ENCODE measurements at regions not wholly inside any gene's neighbourhood (a gene's known extent, or its start where the extent isn't known, plus 50 kb on each side); places are given as distances from the start of the nearest gene placed in this dataset.
"Not testable (repeated sequence)": the region's sequence is repeated elsewhere in the genome, so short reads cannot be mapped to it uniquely, and the experiment has no call there.

DNA sequence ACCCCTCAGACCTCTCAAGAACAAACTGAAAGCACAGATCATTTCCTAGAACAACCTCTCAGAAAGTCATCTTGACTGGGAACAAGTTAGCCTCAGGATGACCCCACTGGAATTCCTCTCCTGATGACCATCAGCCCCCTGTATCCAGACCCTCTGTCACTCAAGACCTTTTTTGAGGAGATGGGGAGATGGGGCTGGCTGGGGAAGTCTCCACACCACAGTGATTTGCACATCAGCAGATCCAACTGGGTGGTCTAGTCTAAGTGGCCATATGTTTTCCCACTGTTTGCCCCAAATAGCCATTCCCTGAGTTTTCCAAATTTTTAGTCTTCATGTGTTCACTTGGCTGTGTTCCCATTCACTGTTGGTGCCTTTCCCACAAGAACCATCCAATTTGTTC is 452.4 kb upstream of the NPVF start:
- in situ Hi-C loops (cut with MboI; ENCODE audit: low sequenced_read_pairs) = no loop called here

DNA sequence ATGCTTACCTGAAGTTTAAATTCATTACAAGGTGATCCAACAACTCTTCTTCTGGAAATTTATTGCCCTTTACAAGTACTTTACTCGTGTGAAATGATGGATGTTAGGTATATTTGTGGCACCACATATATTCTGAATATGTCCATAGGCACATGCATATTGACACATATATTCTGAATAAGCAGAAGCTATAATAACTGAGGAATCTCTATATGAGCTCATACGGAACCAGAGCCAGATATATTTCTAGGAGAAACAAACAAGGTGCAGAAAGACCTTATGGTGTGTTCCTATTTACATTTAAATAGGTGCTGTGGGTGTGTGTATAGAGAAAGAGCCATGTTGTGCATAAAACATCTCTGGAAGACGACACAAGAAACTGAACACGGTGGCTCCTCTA is 456.1 kb upstream of the NPVF start:
- in situ Hi-C loops (cut with MboI; ENCODE audit: low sequenced_read_pairs) = no loop called here

DNA sequence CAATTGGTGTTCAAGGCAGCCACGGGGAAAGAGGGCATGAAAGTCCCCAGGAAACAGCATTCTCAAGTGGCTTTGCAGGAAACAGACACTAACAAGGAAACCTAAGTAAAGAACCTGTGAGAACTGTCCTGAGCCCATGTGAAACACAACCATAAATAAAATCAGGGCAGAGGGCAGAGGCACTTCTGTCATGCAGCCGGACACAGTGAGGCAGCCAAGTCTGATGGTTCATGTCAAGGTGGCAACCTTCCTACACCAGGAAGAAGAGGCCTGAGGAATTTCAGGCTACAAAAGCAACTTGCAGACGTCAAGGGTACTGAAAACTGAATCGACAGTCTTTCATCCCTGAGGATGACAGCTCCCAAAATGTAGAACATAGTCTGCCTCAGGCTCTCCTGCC is 458.2 kb upstream of the NPVF start:
- in situ Hi-C loops (cut with MboI; ENCODE audit: low sequenced_read_pairs) = no loop called here

DNA sequence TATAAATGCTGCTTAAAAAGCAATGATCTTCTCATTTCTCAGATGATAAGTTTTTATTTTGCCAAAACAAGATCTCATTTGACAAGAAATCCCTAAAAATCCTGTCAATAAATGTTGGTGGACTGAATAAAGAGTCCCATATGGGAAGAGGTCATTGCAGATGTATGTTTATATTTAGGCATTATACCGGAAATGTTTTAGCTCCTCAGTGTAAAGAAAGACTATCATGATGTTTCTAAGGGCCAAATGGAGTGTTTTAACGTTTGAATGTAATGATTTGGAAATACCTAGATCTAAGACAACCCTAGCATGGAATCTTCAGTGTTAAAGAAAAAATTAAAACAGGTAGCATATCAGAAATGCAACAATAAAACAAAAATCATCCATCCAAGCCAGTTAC is 457.8 kb upstream of the NFE2L3 start:
- in situ Hi-C loops (cut with MboI; ENCODE audit: low sequenced_read_pairs) = no loop called here

DNA sequence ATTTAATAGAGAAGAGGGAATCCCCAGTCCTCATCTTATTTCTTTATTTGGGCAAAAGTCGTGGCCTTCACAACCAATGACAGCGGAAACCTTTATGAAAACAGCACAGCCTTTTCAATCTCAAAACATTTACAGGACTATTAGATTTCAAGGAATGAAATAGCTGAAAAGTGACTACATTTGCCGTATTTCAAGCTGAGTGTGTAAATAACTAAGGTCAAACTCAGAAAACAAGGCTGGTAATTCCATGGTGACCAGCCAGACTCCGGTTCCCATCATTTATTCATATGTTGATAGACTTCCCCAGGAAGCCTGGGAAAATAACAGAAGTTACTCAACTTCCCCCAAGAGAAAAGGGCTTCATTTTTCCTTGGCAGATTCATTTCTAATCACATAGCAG is 457.3 kb upstream of the NFE2L3 start:
- in situ Hi-C loops (cut with MboI; ENCODE audit: low sequenced_read_pairs) = no loop called here

DNA sequence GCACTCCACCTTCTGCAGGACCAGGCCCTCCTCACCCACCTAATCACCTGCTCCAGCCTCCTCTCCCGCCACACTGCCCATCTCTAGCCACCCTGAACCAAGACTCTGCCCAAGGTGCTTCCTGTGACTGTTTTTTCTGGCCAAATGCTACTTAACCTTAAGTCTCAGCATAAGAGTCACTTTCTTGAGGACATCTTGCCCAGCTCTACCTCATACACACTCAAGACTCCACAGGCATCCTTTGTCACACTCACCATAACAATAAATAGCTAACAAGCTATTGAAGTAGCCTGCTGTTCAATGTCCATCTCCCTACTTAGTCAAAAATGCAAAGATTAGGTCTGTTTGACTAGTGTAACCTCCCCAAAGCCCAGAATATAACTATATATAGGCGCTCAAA is 455.4 kb upstream of the NFE2L3 start:
- in situ Hi-C loops (cut with MboI; ENCODE audit: low sequenced_read_pairs) = no loop called here

DNA sequence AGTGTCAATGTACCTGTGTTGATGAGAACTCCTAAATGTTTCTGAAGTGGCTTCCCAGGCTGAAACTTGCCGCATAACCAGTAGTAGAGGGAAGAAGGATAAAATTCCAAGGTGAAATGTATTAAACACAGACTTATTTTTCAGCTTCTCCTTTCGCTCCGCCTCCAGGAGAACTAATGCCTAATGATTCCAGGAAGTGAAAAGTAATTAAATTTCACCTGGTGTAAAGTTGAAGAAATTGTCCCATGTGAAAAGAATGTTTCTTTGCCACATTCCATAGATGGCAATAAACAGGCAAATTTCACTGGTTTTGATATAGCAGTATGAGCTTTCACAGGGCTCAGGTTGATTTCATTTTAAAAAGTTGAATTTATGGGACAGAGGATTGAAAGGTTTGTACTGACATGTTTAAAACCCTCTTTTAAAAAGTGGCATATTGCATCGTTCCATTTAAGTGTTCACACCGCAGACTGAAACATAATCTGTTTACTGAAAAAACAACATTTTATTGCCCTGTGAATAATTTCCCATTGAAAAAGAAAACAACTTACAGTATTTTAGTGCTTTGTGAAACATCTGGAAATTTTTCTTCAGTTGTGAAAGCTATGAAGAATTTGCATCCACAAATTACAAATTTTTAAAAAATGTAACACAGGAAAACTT is 453.4 kb upstream of the NFE2L3 start:
- in situ Hi-C loops (cut with MboI; ENCODE audit: low sequenced_read_pairs) = no loop called here

DNA sequence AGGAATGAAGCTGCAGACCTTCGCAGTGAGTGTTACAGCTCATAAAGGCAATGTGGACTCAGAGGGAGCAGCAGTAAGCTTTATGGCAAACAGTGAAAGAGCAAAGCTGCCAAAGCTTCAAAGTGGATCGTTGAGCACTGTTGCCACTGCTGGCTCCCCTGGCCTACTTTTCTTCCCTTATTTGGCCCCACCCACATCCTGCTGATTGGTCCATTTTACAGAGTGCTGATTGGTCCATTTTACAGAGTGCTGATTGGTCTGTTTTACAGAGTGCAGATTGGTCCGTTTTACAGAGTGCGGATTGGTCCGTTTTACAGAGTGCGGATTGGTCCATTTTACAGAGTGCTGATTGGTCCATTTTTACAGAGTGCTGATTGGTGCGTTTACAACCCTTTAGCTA is 451.9 kb upstream of the NFE2L3 start:
- in situ Hi-C loops (cut with MboI; ENCODE audit: low sequenced_read_pairs) = not testable (repeated sequence)

DNA sequence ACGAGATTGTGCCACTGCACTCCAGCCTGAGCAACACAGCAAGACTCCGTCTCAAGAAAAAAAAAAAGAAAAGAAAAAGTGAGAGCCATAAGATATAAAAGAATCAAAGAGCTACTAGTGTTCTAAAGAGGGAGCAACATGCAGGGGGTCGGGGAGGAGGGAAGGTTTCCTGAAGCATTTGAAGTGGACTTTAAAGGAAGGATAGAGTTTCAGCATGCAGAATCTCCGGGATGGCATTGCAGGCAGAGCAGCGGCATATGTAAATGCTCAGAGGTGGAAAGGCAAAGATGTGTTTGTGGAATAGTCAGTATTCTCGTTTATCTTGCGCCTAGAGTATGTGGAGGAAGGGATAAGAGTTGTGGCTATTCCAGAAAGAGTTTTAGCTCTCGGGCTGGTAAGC is 447.6 kb upstream of the NFE2L3 start:
- in situ Hi-C loops (cut with MboI; ENCODE audit: low sequenced_read_pairs) = no loop called here

DNA sequence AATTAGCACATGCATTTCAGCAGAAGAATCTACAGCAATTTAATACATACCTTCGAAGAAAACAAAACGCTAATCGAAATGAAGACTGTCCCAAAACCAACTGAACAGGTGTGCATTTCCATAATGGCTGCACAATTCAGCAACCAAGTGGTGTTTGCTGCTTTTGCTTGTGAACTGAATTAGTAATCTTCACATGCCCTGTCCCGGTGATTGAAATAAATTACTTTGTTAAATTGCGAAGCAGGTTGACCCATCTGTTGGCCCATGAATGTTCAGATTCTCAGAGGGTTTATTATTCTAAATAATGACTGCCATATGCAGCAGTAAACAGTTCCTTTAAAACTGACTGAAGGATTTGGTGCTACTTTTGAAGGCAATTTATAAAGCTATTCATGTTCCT is 445.2 kb upstream of the NFE2L3 start:
- in situ Hi-C loops (cut with MboI; ENCODE audit: low sequenced_read_pairs) = no loop called here

DNA sequence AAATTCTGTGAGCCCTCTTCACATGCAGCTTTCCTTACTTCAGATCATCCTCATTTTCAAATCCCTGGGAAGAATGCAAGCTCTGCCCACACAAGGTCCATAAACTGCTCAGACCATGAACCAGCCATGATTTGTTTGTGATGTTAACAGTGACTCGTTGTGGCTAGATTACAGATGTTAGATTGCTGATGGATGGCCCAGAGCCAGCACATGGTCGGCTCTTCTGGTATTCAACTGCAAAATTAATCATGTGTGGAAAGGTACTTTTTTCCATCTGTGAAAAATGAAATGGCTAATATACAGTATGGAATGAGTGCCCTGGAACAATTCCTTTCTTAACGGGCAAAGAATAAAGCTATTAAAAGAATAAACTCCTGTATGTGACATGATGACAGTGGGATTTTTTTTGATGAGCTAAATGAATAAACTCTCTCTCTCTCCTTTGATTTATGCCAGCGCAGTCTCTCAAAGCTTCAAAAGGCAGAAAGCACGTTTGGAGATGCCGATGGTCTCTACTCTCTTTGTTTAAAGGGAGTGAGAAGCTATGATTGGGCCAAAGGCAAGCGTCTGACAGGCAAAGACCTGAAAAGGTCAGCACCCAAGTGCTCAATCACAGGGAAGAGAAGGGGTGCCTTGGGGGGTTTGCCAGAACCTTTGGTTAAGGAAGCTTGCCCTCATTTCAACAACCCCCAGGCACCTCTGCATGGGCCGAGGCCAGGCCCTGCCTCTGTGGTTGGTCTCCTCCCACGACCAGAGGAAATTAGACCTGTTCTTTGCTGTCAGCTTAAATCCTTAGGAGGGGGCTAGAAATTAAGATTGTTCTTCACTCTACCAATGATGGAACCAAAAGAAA is 444.0 kb upstream of the NFE2L3 start:
- in situ Hi-C loops (cut with MboI; ENCODE audit: low sequenced_read_pairs) = no loop called here

DNA sequence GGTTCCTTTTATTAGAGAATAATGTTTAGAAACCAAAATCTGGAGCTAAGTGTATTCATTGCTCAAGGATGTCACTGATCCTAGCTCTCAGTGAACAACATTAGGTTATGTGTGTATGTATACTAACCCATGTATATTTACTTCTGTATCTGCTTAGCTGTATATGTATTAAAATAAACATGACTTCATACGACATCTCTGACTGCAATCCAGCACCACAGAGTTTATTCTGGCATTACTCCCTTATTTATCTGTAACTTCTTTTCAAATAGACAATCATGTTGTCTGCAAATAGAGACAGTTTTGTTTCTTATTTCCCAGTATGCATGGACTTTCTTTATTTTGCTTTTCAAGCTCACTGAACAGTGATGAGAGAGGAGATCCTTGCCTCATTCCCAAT is 441.0 kb upstream of the NFE2L3 start:
- in situ Hi-C loops (cut with MboI; ENCODE audit: low sequenced_read_pairs) = no loop called here

DNA sequence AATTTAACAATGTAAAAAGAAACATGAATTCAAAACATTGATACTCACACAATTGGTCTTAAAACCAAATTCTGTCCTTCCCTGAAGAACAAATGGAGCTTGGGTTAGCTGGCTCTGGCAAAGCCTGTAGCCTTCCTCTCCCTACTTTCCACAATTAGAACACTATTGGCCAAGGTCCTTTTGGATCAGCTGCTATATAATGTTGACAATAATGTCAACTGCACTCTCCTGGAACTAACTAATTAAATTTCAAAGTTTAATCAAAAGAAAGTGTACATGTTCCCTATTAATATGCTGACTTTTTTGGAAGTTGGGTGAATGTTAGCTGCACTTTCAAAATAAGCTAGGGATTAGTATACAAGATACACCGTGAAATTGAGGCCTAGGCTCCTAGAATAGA is 440.1 kb upstream of the NFE2L3 start:
- in situ Hi-C loops (cut with MboI; ENCODE audit: low sequenced_read_pairs) = no loop called here

DNA sequence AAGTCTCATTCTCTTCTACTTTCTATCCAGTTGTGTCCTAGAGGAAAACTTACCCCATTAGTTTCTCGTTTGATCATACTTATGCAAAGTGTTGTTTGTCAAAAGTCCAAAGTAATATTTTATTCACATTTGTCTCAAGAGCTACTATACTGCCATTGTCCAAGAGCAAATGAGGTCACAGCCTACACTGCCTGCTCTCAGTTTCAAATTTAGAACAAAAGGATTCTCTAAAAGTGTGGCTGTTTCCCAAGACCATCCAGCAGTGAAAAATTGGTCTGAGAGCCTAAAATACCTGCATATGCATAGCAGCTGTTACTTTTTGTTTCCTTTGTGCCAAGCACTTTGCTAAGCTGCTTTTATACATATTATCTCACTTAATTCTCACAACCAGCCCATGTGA is 439.5 kb upstream of the NFE2L3 start:
- in situ Hi-C loops (cut with MboI; ENCODE audit: low sequenced_read_pairs) = no loop called here

DNA sequence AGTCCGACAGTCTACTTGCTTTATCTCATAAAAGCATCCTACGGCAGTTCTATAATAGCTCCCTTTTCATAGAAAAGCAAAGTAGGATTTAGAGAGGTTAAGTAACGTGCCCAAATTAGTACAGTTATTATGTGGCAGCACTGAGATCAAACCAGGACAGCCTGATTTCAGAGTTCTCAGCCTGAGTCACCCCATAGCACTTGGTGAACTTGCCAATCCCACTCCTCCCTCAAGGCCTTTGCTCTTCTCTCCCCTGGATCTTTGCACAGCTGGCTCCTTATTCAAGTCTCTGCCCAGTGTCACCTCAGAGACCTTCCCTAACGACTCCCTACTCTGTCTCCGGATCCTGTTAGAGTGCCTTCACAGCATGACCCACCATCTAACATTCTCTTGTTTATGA is 438.0 kb upstream of the NFE2L3 start:
- in situ Hi-C loops (cut with MboI; ENCODE audit: low sequenced_read_pairs) = no loop called here

DNA sequence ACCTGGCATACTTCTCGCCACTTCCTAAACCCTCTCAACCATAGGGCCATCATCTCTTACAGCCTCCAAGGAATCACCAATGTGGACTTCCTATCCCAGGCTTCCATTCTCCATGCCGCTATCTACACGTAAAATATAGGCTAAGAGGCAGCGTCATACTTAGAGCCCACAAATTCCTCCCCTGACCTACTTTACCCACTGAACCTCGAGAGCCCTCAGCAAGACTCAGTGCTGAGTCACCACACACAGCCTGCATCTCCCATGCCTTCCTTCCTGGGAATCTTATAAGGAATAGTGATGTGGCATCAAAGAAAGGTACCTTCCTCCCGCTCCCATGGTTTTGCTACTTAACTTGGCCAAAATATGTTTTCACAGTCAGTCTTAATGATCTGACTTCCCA is 435.6 kb upstream of the NFE2L3 start:
- in situ Hi-C loops (cut with MboI; ENCODE audit: low sequenced_read_pairs) = no loop called here

DNA sequence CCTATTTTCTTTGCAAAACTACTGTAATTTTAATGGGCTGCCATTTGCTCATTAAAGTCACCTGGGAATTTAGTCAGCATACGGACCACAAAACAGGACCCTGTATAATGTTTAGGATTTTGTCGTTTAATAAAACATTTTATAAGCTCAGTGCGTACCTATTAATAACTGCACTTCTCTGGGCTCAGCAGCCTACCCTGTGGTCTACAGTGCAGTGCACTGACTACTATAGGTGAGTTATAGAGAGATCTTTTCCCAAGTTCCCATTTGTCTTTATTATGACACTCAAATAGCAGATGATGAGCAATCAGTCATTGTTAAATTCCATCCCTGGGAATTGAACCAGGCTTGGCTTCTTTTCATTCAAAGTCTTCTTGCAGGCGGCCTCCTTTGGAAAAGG is 433.4 kb upstream of the NFE2L3 start:
- in situ Hi-C loops (cut with MboI; ENCODE audit: low sequenced_read_pairs) = no loop called here

DNA sequence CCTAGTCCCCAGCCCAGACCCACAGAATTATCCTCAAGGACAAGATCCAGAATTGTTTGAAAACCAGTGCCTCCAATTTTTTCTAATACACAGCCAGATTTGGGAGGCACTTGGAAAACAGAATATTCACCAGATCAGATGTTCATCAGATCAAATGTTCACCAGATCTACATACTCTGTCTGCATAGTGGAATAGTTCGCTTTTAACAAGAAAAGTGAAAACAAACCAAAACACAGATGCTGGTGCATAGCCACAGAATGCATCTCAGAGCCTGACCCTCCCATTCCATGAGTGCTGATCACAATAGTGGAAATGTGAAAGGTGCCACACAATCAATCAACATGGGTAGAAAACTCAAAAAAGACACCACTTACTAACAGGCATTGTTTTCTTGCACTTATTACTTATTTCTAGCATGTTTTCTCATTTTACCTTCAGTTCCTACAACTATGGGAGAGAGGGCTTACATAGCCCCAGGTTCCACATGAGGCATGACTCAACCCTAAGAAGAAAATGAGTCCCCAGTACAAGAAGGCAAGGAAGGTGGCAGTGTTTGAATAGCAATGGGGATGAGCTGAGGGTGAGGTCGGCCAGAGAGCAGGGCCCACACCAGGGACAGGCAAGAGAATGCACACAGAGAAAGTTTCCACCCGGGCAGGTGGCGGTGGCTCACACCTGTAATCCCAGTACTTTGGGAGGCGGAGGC is 432.7 kb upstream of the NFE2L3 start:
- in situ Hi-C loops (cut with MboI; ENCODE audit: low sequenced_read_pairs) = no loop called here

DNA sequence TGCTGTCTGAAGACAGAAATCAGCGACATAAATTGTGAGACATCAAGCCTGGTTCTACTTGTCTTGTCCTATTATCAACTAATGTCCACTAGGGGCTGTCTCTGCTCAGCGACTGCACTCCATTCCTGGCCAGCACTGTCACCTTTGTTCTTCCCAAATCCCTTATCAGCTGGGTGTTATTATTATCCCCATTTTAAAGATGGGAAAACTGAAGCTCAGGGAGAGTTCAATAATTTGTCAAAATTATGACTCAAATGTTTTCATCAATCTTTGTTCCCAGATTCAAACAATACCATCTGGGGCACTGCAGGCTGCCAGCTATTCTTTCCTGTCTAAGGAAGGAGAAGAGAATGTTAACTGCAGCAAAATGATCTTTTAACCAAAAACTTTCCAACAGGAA is 431.6 kb upstream of the NFE2L3 start:
- in situ Hi-C loops (cut with MboI; ENCODE audit: low sequenced_read_pairs) = no loop called here

DNA sequence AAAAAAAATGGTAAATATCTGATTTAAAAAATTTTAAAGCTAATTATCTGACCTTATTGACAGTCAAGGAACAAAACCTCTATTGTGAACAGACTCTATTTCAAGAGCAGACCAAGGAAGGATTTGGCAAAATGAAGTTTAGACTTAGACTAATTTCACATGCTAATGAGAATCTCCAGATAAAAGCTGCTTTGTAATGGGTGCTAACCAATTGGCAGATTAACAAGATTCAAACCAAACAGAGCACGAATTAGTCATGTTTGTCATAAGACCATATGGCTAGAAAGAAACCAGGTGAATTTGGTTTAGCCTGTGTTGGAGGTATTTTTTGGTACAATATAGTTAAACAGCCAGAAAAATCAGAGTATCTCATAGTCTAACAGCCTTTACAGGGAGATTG is 429.1 kb upstream of the NFE2L3 start:
- in situ Hi-C loops (cut with MboI; ENCODE audit: low sequenced_read_pairs) = no loop called here

DNA sequence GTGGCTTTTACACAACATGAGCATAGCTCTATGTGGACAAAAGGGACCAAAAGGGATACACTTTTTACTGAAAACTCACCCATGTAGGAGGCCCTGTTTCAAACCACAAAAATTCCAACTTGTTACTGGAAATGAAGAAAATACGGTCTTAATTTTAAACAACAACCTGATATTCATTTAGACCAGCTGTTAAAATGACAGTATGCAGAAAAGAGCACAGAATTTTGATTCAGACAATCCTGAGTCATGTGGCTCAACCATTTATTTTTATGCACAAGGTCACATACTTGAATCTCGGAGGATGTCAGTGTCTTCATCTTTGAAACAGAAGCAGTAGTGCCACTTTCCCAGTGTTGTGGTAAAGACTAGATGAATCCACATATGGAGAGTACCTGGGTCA is 426.5 kb upstream of the NFE2L3 start:
- in situ Hi-C loops (cut with MboI; ENCODE audit: low sequenced_read_pairs) = no loop called here

DNA sequence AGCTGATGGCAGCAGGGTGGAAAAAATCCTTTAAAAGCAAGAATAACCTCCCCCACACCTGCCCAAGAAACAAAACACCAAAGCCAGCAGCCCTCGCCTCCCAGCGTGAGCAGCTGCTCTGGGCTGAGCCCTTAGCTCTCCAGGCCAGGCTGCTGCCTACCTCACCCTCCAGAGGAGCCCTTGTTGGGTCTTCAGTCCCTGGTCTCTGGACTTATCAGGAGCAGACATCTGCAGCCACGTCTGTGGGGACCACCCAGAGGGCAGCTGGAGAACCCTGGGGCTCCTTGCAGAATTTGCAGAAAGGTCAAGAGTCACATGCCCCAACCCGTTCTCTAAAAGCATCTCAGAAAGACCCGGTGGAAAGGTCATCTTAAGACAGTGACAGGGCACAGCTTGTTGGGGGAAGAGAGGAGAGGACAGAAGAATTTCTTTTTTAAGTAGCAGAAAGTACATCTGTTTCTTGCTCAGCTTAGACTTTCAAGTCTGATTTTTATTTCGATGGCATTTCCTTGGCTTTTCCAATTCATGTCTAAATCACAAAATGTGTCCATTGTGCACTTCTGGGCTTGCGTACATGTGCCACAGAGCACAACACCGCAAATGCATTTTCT is 425.7 kb upstream of the NFE2L3 start:
- in situ Hi-C loops (cut with MboI; ENCODE audit: low sequenced_read_pairs) = no loop called here

Measured in HL-60/S4 treated with retinoic acid at 250 ng/mL for 4 days and 3 days (cell line).